GM18873 (cell line): ENCODE measurements at regions not wholly inside any gene's neighbourhood (a gene's known extent, or its start where the extent isn't known, plus 50 kb on each side); places are given as distances from the start of the nearest gene placed in this dataset.

Experiments
- ATAC-seq: cut with Tn5 transposase; IDR thresholded peaks from one replicate; pipeline ENCODE4 v1.9.1; 2021; ENCODE audit warnings: mild to moderate bottlenecking, moderate library complexity, moderate number of reproducible peaks; ENCODE audit not compliant: unreplicated experiment, low FRiP score

DNA sequence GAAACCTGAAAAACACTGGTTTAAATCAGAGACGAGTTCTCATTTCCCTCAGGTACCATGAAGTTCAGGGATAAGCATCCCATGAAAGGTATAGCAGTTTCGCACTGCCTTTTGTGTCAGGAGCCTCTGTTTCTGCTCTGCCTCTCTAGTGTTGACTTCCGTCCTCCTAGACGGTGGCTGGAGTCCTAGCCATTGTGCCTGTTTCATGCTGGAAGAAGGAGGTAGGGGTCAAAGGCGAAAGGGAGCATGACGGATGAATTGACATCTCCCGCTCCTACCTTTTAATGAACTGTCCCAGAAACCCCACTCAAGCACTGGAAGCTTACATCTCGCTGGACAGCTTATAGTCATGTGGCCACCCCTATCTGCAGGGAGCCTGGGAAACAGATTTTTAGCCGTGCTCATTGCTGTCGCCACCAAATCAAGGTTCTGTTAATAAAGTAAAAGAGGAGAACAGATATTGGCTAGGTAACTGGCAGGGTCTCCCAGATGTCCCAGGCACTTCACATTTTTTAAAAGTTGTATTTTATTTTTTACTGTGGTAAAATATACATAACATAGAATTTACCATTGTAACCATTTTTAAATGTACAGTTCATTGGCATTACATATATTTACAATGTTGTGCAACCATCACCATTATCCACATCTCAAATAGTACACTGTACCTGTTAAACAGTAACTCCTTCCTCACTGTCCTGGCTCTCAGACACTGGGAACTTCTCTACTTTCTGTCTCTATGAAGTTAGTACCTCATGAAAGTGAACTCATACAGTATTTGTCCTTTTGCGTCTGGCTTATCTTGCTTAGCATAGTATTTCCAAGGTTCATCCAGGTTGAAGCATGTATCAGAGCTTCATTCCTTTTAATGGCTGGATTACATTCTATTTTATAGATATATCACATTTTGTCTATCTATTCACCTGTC, 55.0 kb upstream of the CTLA4 start:
- ATAC-seq, result no peak

- no peak for ATAC-seq
Observed at GRCh38 chr2:203813684-203814083, 53.9 kb upstream of the CTLA4 start.

DNA sequence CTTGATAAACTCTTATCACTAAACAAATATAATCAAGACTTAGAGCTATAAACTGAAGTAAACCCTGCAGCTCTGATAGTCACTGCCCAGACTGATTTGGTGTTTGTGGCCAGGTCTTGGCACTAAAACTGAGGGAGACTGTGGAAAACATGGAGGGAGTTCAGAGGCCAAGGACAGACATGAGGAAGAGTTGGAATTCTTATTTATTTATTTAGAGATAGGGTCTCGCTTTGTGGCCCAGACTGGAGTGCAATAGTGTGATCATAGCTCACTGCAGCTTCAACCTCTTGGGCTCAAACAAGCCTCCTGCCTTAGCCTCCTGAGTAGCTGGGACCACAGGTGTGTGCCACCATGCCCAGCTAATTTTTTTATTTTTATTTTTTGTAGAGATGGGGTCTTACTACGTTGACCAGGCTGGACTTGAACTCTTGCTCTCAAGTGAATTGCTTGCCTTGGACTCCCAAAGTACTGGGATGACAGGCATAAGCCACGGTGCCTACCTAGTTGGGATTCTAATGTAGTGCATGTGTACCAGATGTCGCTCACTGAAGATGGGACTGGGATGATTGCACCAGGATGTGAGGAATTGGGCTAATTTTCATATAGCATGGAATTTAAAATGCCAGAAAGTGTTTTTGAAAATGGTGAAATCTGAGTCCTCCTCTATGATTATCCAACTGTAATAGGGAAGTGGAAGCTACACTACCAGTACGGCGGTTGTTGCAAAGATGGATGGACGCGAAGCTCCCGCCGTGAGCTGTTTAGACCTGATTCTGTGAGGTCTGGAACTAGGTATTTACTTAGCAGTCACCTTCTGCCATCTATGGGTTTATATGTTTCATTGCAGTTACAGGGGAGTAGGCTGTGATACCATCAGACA, 52.7 kb upstream of the CTLA4 start:
- ATAC-seq, result no peak

- no peak for ATAC-seq
Observed at GRCh38 chr2:203815541-203815898, 52.1 kb upstream of the CTLA4 start.

GRCh38 chr2:203817147-203817546, 50.4 kb upstream of the CTLA4 start:
- no peak for ATAC-seq
